ENCODE measurements at regions not wholly inside any gene's neighbourhood (a gene's known extent, or its start where the extent isn't known, plus 50 kb on each side); places are given as distances from the start of the nearest gene placed in this dataset.

GRCh38 chr18:24974431-24974830, 377.5 kb downstream of the ZNF521 start:
- TF ChIP-seq CTCF (IDR thresholded peaks at IDR 0.05) (no peak), POLR2A (IDR thresholded peaks at IDR 0.05) (no peak)

Data from uterus (tissue), 2 donors.